Peyer's patch (tissue), 4 donors: ENCODE measurements at regions not wholly inside any gene's neighbourhood (a gene's known extent, or its start where the extent isn't known, plus 50 kb on each side); places are given as distances from the start of the nearest gene placed in this dataset.

Experiments
- POLR2A ChIP-seq, 2 donors: fragments of 450-650 bp; IDR thresholded peaks; one replicate each; pipeline ENCODE4 v1.5.1; 2017; ENCODE audit warnings: antibody characterized with exemption in 2 of 2, mild to moderate bottlenecking in 2 of 2, moderate library complexity in 2 of 2
- TF ChIP-seq, protein P1 (sequence below), 6 experiments: fragments of 450-650 bp in 4 of 6; fragments of 200-600 bp in 2 of 6; sonication (generic) in 1 of 6; IDR thresholded peaks; one replicate each; pipeline ENCODE4 v1.5.1; 2017 to 2019; ENCODE audit warnings: antibody characterized with exemption in 6 of 6, mild to moderate bottlenecking in 3 of 6, moderate library complexity in 1 of 6

GRCh38 chr5:167317884-167318283 lies 973.6 kb upstream of the WWC1 start:
- TF ChIP-seq, protein P1, sequence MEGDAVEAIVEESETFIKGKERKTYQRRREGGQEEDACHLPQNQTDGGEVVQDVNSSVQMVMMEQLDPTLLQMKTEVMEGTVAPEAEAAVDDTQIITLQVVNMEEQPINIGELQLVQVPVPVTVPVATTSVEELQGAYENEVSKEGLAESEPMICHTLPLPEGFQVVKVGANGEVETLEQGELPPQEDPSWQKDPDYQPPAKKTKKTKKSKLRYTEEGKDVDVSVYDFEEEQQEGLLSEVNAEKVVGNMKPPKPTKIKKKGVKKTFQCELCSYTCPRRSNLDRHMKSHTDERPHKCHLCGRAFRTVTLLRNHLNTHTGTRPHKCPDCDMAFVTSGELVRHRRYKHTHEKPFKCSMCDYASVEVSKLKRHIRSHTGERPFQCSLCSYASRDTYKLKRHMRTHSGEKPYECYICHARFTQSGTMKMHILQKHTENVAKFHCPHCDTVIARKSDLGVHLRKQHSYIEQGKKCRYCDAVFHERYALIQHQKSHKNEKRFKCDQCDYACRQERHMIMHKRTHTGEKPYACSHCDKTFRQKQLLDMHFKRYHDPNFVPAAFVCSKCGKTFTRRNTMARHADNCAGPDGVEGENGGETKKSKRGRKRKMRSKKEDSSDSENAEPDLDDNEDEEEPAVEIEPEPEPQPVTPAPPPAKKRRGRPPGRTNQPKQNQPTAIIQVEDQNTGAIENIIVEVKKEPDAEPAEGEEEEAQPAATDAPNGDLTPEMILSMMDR (IDR thresholded peaks at IDR 0.05): no peak
- TF ChIP-seq POLR2A (IDR thresholded peaks at IDR 0.05): no peak
